Neural cell (in vitro differentiated cells): ENCODE measurements at regions not wholly inside any gene's neighbourhood (a gene's known extent, or its start where the extent isn't known, plus 50 kb on each side); places are given as distances from the start of the nearest gene placed in this dataset.
"Not testable (repeated sequence)": the region's sequence is repeated elsewhere in the genome, so short reads cannot be mapped to it uniquely, and the experiment has no call there.

Experiments used
- H2AFZ ChIP-seq: fragments of 200-600, 300-800 bp; sonication (generic), shearing (Covaris generic); 2 replicates; pipeline ENCODE4 v1.6.0; 2014; ENCODE audit warnings: low read depth, mild to moderate bottlenecking, antibody characterized with exemption, low read length, moderate library complexity
- H3F3A ChIP-seq: fragments of 200-600 bp; shearing (Covaris generic); 2 replicates; pipeline ENCODE4 v1.6.1; 2016; ENCODE audit warnings: mild to moderate bottlenecking, moderate library complexity, mixed read lengths, antibody characterized with exemption, low read length; ENCODE audit not compliant: insufficient read depth, poor library complexity, severe bottlenecking
- H3K27ac ChIP-seq: fragments of 200-600, 300-800 bp; sonication (generic), shearing (Covaris generic); 2 replicates; pipeline ENCODE4 v1.5.1; 2014; ENCODE audit warnings: mild to moderate bottlenecking, low read length, moderate library complexity
- H3K27me3 ChIP-seq: fragments of 300-800, 200-600 bp; sonication (generic), shearing (Covaris generic); 2 replicates; pipeline ENCODE4 v1.6.0; 2014; ENCODE audit warnings: mild to moderate bottlenecking, low read depth, low read length, moderate library complexity; ENCODE audit not compliant: insufficient read depth
- H3K36me3 ChIP-seq: fragments of 300-800, 200-600 bp; sonication (generic), shearing (Covaris generic); 2 replicates; pipeline ENCODE4 v1.5.1; 2014; ENCODE audit warnings: mild to moderate bottlenecking, antibody characterized with exemption, low read length, moderate library complexity; ENCODE audit not compliant: insufficient read depth
- H3K4me2 ChIP-seq: fragments of 300-800, 200-600 bp; sonication (generic), shearing (Covaris generic); 2 replicates; pipeline ENCODE4 v1.6.0; 2014; ENCODE audit warnings: mild to moderate bottlenecking, low read length
- H3K4me3 ChIP-seq: fragments of 300-800, 200-600 bp; sonication (generic), shearing (Covaris generic); 2 replicates; pipeline ENCODE4 v1.5.1; 2014; ENCODE audit warnings: mild to moderate bottlenecking, low read length, moderate library complexity
- H3K79me2 ChIP-seq: fragments of 200-600 bp; shearing (Covaris generic); replicated peaks from 2 replicates; pipeline ENCODE4 v1.6.0; 2014; ENCODE audit warnings: mild to moderate bottlenecking, low read length, moderate library complexity; ENCODE audit not compliant: insufficient read depth
- H3K9ac ChIP-seq: fragments of 300-800, 200-600 bp; sonication (generic), shearing (Covaris generic); 2 replicates; pipeline ENCODE4 v1.6.1; 2016; ENCODE audit warnings: mild to moderate bottlenecking, low read length, mixed read lengths
- H3K9me2 ChIP-seq: fragments of 200-600 bp; shearing (Covaris generic); 2 replicates; pipeline ENCODE4 v1.6.1; 2016; ENCODE audit warnings: mild to moderate bottlenecking, low read length, mixed read lengths; ENCODE audit not compliant: insufficient read depth
- H3K9me3 ChIP-seq: fragments of 200-600, 300-800 bp; sonication (generic), shearing (Covaris generic); 2 replicates; pipeline ENCODE4 v1.6.1; 2016; ENCODE audit warnings: mild to moderate bottlenecking, mixed run types, low read length, moderate library complexity, mixed read lengths
- H4K20me1 ChIP-seq: fragments of 200-600 bp; shearing (Covaris generic); 2 replicates; pipeline ENCODE4 v1.6.1; 2016; ENCODE audit warnings: mild to moderate bottlenecking, mixed run types; ENCODE audit not compliant: insufficient read depth
- EP300 ChIP-seq: fragments of 450-650 bp; conservative IDR thresholded peaks from 2 replicates; pipeline ENCODE4 v1.6.1; 2014; ENCODE audit warnings: antibody characterized with exemption, mild to moderate bottlenecking, moderate library complexity; ENCODE audit not compliant: poor library complexity, severe bottlenecking
- EZH2 ChIP-seq: fragments of 200-600, 300-800 bp; shearing (Covaris generic), sonication (generic); IDR thresholded peaks from 2 replicates; pipeline ENCODE4 v1.6.1; 2014; ENCODE audit warnings: antibody characterized with exemption, low read length, borderline replicate concordance, mild to moderate bottlenecking; ENCODE audit not compliant: insufficient read depth, poor library complexity, severe bottlenecking
- MXI1 ChIP-seq: fragments of 450-650 bp; conservative IDR thresholded peaks from 2 replicates; pipeline ENCODE4 v1.6.1; 2014; ENCODE audit warnings: antibody characterized with exemption, mild to moderate bottlenecking; ENCODE audit not compliant: poor library complexity, severe bottlenecking
- POLR2AphosphoS5 ChIP-seq: IDR thresholded peaks from 2 replicates; pipeline ENCODE4 v1.6.1; 2012
- RAD21 ChIP-seq: fragments of 450-650 bp; conservative IDR thresholded peaks from 2 replicates; pipeline ENCODE4 v1.6.1; 2014; ENCODE audit warnings: antibody characterized with exemption, mild to moderate bottlenecking, moderate library complexity
- SMC3 ChIP-seq: fragments of 450-650 bp; conservative IDR thresholded peaks from 2 replicates; pipeline ENCODE4 v1.6.1; 2014; ENCODE audit warnings: antibody characterized with exemption, mild to moderate bottlenecking, moderate library complexity; ENCODE audit not compliant: poor library complexity
- TAF1 ChIP-seq: IDR thresholded peaks from 2 replicates; pipeline ENCODE4 v1.6.1; 2012; ENCODE audit warnings: low read depth
- TF ChIP-seq, protein P1 (sequence below): fragments of 450-650 bp; IDR thresholded peaks from 2 replicates; pipeline ENCODE4 v1.5.1; 2014; ENCODE audit warnings: antibody characterized with exemption, mild to moderate bottlenecking, moderate library complexity; ENCODE audit not compliant: poor library complexity, severe bottlenecking
- TF ChIP-seq, protein P2 (sequence below): IDR thresholded peaks from 2 replicates; pipeline ENCODE4 v1.6.1; 2012; ENCODE audit warnings: borderline replicate concordance

DNA sequence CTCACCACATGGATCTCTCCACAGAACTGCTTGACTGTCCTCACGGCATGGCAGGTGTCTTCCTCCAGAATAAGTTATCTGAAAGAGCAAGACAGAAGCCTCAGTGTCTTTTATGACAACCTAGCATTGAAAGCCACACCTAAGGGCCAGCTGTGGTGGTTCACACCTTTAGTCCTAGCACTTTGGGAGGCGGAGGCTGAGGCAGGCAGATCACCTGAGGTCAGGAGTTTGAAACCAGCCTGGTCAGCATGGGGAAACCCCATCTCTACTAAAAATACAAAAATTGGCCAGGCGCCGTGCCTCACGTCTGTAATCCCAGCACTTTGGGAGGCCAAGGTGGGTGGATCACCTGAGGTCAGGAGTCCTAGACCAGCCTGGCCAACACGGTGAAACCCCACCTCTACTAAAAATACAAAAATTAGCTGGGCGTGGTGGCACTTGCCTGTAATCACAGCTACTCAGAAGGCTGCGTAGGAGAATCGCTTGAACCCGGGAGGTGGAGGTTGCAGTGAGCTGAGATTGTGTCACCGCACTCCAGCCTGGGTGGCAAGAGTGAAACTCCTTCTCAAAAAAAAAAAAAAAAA is 180.6 kb upstream of the HAAO start:
- not testable (repeated sequence) for H2AFZ ChIP-seq, H3K27me3 ChIP-seq, H3K9me2 ChIP-seq, H3K9ac ChIP-seq, H3K4me2 ChIP-seq, H3K79me2 ChIP-seq, H3F3A ChIP-seq, H3K27ac ChIP-seq, H3K4me3 ChIP-seq, H3K36me3 ChIP-seq, H3K9me3 ChIP-seq, H4K20me1 ChIP-seq

DNA sequence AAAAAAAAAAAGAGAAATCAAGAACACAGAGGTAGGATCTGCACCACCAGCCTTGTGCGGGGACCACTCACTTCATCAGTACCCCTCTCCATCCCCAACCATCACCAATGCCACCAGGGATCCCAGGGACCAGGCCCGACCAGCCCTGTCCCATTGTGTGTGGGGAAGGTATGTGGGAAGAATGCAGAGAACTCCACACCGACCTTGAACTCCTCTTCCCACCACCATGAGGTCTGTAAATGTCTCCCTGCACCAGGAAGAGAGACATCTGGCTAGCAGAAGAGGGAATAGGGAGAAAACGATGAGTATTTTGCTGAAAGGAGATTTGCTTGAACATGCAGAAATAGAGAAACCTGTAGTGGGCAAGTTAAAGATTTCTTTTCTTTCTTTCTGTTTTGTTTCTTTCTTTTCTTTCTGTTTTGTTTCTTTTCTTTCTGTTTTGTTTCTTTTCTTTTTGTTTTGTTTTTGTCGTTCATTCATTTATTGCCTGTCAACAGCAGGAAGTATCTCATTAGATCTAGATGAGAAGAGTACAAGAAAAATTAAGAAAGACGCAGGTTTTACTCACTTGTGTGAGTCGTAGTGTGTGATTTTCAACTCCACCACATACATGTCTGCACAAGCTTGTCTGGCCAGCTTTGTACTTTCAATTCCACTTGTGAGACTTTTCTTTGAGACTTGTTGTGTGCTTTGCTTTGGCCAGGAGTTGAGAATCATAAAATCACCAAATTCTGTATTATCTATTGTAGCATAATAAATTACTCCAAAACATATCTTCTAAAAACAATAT is 179.8 kb upstream of the HAAO start:
- no peaks in the 10 kb centered on the region for H3K36me3 ChIP-seq

More for the DNA sequence above, 179.8 kb upstream of the HAAO start:
- no peak overlapping the region for H3K4me3 ChIP-seq
- H3F3A ChIP-seq = no peaks in the 10 kb centered on the region
- H3K9me2 ChIP-seq = no peaks in the 10 kb centered on the region
- no peak for TF ChIP-seq POLR2AphosphoS5
- TF ChIP-seq, protein P1, sequence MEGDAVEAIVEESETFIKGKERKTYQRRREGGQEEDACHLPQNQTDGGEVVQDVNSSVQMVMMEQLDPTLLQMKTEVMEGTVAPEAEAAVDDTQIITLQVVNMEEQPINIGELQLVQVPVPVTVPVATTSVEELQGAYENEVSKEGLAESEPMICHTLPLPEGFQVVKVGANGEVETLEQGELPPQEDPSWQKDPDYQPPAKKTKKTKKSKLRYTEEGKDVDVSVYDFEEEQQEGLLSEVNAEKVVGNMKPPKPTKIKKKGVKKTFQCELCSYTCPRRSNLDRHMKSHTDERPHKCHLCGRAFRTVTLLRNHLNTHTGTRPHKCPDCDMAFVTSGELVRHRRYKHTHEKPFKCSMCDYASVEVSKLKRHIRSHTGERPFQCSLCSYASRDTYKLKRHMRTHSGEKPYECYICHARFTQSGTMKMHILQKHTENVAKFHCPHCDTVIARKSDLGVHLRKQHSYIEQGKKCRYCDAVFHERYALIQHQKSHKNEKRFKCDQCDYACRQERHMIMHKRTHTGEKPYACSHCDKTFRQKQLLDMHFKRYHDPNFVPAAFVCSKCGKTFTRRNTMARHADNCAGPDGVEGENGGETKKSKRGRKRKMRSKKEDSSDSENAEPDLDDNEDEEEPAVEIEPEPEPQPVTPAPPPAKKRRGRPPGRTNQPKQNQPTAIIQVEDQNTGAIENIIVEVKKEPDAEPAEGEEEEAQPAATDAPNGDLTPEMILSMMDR = no peak
- TF ChIP-seq SMC3 = no peak
- TF ChIP-seq MXI1 = no peak
- TF ChIP-seq RAD21 = no peak
- TF ChIP-seq EZH2 = no peak
- no peak for TF ChIP-seq TAF1
- TF ChIP-seq, protein P2, sequence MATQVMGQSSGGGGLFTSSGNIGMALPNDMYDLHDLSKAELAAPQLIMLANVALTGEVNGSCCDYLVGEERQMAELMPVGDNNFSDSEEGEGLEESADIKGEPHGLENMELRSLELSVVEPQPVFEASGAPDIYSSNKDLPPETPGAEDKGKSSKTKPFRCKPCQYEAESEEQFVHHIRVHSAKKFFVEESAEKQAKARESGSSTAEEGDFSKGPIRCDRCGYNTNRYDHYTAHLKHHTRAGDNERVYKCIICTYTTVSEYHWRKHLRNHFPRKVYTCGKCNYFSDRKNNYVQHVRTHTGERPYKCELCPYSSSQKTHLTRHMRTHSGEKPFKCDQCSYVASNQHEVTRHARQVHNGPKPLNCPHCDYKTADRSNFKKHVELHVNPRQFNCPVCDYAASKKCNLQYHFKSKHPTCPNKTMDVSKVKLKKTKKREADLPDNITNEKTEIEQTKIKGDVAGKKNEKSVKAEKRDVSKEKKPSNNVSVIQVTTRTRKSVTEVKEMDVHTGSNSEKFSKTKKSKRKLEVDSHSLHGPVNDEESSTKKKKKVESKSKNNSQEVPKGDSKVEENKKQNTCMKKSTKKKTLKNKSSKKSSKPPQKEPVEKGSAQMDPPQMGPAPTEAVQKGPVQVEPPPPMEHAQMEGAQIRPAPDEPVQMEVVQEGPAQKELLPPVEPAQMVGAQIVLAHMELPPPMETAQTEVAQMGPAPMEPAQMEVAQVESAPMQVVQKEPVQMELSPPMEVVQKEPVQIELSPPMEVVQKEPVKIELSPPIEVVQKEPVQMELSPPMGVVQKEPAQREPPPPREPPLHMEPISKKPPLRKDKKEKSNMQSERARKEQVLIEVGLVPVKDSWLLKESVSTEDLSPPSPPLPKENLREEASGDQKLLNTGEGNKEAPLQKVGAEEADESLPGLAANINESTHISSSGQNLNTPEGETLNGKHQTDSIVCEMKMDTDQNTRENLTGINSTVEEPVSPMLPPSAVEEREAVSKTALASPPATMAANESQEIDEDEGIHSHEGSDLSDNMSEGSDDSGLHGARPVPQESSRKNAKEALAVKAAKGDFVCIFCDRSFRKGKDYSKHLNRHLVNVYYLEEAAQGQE = no peak
- no peak for TF ChIP-seq EP300
- H3K9me3 ChIP-seq = no peaks in the 10 kb centered on the region
- H4K20me1 ChIP-seq = no peaks in the 10 kb centered on the region
- H2AFZ ChIP-seq = no peak overlapping the region
- no peak overlapping the region for H3K9ac ChIP-seq
- no peak overlapping the region for H3K27ac ChIP-seq
- H3K4me2 ChIP-seq = no peak overlapping the region
- no peaks in the 10 kb centered on the region for H3K27me3 ChIP-seq
- H3K79me2 ChIP-seq = no peaks in the 10 kb centered on the region
